Kidney epithelial cell (primary cell): ENCODE measurements at regions not wholly inside any gene's neighbourhood (a gene's known extent, or its start where the extent isn't known, plus 50 kb on each side); places are given as distances from the start of the nearest gene placed in this dataset.

Experiments used
- DNase-seq: peaks from one replicate; pipeline ENCODE4 v3.0.0-alpha.2; 2010; ENCODE audit warnings: low read depth
- H3K27me3 ChIP-seq: 2 replicates; pipeline ENCODE4 v1.6.0; 2011; ENCODE audit warnings: low read length; ENCODE audit not compliant: control insufficient read depth, insufficient read depth
- H3K36me3 ChIP-seq: 2 replicates; pipeline ENCODE4 v1.5.1; 2011; ENCODE audit warnings: low read length; ENCODE audit not compliant: control insufficient read depth, insufficient read depth
- H3K4me3 ChIP-seq: 2 replicates; pipeline ENCODE4 v1.5.1; 2011; ENCODE audit warnings: low read depth, mild to moderate bottlenecking, control low read depth, low read length
- TF ChIP-seq, protein P1 (sequence below): IDR thresholded peaks from 2 replicates; pipeline ENCODE4 v1.5.1; 2011; ENCODE audit warnings: mild to moderate bottlenecking, moderate library complexity, low read length, control low read depth, inconsistent platforms; ENCODE audit not compliant: insufficient read depth, poor library complexity, severe bottlenecking

DNA sequence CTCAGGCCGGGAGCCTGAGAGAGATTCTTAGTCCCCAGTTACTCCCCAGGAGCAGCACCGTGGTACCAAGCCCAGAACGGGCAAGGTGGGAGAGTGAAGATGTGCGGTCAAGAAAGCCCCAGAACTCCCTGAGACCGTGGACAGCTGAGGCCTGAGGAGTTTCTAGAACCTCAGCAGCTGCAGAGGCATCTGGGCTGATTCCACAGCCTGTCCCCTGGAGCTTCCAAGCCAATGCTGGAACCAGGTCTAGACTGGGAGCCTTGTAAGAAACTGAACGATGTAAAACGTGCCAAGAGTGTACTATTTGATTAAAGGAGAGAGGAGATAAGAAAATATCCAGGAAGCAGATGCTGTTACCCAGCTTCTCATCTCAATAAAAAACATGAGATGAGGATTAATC lies 366.3 kb downstream of the TNS3 start:
- no peak for DNase-seq
- no peaks in the 10 kb centered on the region for H3K27me3 ChIP-seq
- TF ChIP-seq, protein P1, sequence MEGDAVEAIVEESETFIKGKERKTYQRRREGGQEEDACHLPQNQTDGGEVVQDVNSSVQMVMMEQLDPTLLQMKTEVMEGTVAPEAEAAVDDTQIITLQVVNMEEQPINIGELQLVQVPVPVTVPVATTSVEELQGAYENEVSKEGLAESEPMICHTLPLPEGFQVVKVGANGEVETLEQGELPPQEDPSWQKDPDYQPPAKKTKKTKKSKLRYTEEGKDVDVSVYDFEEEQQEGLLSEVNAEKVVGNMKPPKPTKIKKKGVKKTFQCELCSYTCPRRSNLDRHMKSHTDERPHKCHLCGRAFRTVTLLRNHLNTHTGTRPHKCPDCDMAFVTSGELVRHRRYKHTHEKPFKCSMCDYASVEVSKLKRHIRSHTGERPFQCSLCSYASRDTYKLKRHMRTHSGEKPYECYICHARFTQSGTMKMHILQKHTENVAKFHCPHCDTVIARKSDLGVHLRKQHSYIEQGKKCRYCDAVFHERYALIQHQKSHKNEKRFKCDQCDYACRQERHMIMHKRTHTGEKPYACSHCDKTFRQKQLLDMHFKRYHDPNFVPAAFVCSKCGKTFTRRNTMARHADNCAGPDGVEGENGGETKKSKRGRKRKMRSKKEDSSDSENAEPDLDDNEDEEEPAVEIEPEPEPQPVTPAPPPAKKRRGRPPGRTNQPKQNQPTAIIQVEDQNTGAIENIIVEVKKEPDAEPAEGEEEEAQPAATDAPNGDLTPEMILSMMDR = no peak
- no peaks in the 10 kb centered on the region for H3K36me3 ChIP-seq
- no peak overlapping the region for H3K4me3 ChIP-seq

DNA sequence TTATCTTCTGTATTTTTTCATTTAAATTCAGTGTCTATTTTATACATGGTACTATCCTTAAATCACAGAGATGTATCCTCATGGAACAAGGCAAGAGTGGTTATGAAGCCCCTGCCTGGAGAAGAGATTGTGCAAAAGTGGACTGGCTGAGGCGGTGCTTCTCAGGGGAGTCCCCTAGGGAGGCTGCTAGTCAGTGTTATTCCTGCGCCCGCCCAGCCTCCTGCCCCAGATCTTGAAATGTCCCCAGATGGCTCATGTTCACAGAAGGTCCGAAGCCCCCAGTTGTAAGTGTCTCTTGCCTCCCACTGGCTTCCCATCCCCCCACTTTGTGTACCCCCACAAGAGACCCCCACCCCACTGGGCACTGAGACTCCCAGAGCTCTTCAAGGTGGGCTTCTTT lies 366.9 kb downstream of the TNS3 start:
- no peak for DNase-seq
- H3K27me3 ChIP-seq = no peaks in the 10 kb centered on the region

DNA sequence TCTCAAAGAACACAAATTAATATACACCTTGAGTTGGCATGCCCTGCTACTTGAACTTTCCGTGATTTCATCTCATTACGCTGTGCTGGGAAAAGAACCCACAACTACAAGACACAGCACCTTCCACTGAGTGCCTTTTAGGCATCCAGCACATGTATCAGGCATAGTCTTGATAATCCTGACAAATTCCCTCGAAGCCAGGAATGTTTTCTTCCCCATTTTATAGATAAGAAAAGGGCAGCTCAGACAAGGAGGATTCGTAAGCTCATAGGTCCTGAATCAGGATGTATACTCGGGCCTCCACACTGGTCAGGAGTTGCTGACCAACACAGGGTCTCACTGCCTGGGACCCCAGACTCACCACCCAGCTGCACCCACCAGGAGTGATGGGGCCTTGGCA lies 368.6 kb downstream of the TNS3 start:
- TF ChIP-seq, protein P1 = no peak

More for the DNA sequence above, 366.9 kb downstream of the TNS3 start:
- TF ChIP-seq, protein P1 = no peak
- Histone ChIP-seq H3K36me3 (no peaks in the 10 kb centered on the region), H3K4me3 (no peak overlapping the region)

DNA sequence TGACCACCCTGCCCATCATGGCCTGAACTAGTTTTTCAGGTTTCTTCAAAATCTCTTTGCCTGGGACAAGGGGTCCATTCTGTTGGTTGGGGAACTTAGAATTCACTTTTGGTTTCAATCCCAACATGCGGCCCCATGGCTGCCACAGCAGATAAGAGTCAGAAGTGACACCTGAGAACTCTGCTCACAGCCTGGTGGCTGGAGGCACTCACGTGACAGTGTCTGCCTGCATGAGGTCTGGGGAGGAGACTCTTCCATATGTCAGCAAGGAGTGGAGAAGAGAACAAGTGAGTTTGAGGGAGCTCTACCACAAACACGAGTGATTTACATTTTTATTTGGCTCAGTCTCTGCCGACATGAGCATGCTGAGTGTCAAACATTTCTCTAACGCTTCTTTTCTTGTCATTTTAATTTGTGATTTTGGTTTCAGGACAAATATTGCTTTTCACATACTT lies 370.4 kb downstream of the TNS3 start:
- no peaks in the 10 kb centered on the region for H3K36me3 ChIP-seq
- TF ChIP-seq, protein P1 = no peak
- no peaks in the 10 kb centered on the region for H3K27me3 ChIP-seq
- no peak overlapping the region for H3K4me3 ChIP-seq
- no peak for DNase-seq

More for the DNA sequence above, 368.6 kb downstream of the TNS3 start:
- Histone ChIP-seq H3K4me3 (no peak overlapping the region), H3K36me3 (no peaks in the 10 kb centered on the region), H3K27me3 (no peaks in the 10 kb centered on the region)
- DNase-seq = no peak

DNA sequence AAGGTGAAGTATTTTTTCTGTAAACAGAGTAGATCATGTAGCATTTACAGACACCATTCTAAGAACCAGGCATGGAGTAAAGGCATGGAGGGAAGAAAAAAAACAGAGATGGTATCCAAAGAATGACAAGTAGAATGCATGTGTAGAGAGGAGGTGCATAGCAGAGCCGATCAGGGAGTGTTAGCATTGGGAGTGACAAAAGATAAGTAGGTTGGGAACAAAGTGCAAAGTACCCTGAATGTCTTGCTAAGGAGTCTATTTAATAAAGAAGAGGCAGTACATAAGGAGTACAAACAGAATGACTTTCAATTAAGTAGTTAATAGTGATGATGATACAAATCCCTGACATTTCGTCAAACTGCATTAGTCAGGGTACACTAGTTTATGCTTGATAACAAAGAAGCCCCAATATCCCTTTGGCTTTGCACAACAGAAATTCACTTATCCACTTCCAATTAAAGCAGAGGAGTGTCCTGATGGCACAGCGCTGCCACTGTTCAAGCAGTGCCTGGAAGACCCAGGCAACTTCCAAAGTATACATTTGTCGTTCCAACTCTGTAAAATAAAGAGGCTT lies 371.5 kb downstream of the TNS3 start:
- Histone ChIP-seq H3K36me3 (no peaks in the 10 kb centered on the region), H3K27me3 (no peaks in the 10 kb centered on the region), H3K4me3 (no peak overlapping the region)
- DNase-seq = no peak
- TF ChIP-seq, protein P1 = no peak

DNA sequence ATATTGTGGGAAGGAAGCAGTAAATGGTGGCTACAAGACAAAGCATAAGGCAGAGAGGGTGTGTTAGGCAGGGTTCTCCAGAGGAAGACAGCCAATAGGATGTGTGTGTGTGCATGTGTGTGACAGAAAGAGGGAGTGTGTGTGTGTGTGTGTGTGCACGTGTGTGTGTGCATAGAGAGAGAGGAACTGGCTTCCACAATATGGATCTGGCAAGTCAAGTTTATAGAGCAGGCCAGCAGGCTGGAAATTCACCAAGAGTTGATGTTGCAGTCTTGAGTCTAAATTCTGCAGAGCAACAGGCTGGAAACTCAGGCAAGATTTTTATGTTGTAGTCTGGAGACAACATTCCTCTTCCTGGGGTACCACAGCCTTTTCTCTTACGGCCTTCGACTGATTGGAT lies 374.0 kb downstream of the TNS3 start:
- DNase-seq = no peak
- H3K27me3 ChIP-seq = no peaks in the 10 kb centered on the region
- TF ChIP-seq, protein P1 = no peak
- H3K4me3 ChIP-seq = no peak overlapping the region
- H3K36me3 ChIP-seq = no peaks in the 10 kb centered on the region
